ENCODE measurements at regions not wholly inside any gene's neighbourhood (a gene's known extent, or its start where the extent isn't known, plus 50 kb on each side); places are given as distances from the start of the nearest gene placed in this dataset.

GRCh38 chr19:30084390-30084819, 142.4 kb downstream of the URI1 start:
- TF ChIP-seq CTCF (IDR thresholded peaks at IDR 0.05), result no peak
- no peak for TF ChIP-seq MAX (IDR thresholded peaks at IDR 0.05; ENCODE audit: low read depth)
- TF ChIP-seq RXRA (IDR thresholded peaks at IDR 0.05; ENCODE audit: borderline replicate concordance, low read depth), result no peak
- TF ChIP-seq TAF1 (IDR thresholded peaks at IDR 0.05; ENCODE audit: borderline replicate concordance, low read depth, low read length), result no peak
- no peak for TF ChIP-seq MXI1 (IDR thresholded peaks at IDR 0.05; ENCODE audit: low read depth, low read length)
- TF ChIP-seq RFX5 (IDR thresholded peaks at IDR 0.05; ENCODE audit: low read length), result no peak
- TF ChIP-seq, protein P1, sequence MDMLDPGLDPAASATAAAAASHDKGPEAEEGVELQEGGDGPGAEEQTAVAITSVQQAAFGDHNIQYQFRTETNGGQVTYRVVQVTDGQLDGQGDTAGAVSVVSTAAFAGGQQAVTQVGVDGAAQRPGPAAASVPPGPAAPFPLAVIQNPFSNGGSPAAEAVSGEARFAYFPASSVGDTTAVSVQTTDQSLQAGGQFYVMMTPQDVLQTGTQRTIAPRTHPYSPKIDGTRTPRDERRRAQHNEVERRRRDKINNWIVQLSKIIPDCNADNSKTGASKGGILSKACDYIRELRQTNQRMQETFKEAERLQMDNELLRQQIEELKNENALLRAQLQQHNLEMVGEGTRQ (IDR thresholded peaks at IDR 0.05; ENCODE audit: borderline replicate concordance, low read depth, low read length), result no peak
- TF ChIP-seq CHD2 (IDR thresholded peaks at IDR 0.05; ENCODE audit: low read length, partially characterized antibody), result no peak
- no peak for TF ChIP-seq SIN3A (IDR thresholded peaks at IDR 0.05; ENCODE audit: borderline replicate concordance, low read depth, low read length)
- TF ChIP-seq EZH2phosphoT487 (IDR thresholded peaks at IDR 0.05; ENCODE audit: borderline replicate concordance, low read depth), result no peak
- TF ChIP-seq EP300 (IDR thresholded peaks at IDR 0.05; ENCODE audit: borderline replicate concordance in 1 of 2, low read depth in 1 of 2, low read length in 1 of 2), result no peak
- TF ChIP-seq SMC3 (IDR thresholded peaks at IDR 0.05; ENCODE audit: low read depth, low read length), result no peak

All from SK-N-SH (cell line).